Activated T-cell treated with anti-CD3 and anti-CD28 coated beads, Interleukin-2, amount 50 U/mL, for 72 hours (primary cell): ENCODE measurements at regions not wholly inside any gene's neighbourhood (a gene's known extent, or its start where the extent isn't known, plus 50 kb on each side); places are given as distances from the start of the nearest gene placed in this dataset.

Source experiments
- ATAC-seq, 2 donors: fragments of 150-1000 bp; cut with Tn5 transposase; replicated peaks in 1 of 2; 2 replicates each; pipeline ENCODE4 v1.10.0; 2021; ENCODE audit warnings: moderate library complexity in 2 of 2, mild to moderate bottlenecking in 1 of 2
- DNase-seq, 2 donors: peaks; one replicate each; pipeline ENCODE4 v3.0.0; 2021 to 2022; ENCODE audit warnings: mixed read lengths in 1 of 2
- H3K27ac Mint-ChIP-seq: one replicate; pipeline ENCODE4 v1.8.0; 2022; ENCODE audit warnings: mild to moderate bottlenecking, moderate library complexity, mixed read lengths
- H3K27me3 Mint-ChIP-seq: one replicate; pipeline ENCODE4 v1.8.0; 2022; ENCODE audit warnings: low read depth, mixed read lengths
- H3K36me3 Mint-ChIP-seq, 2 donors: one replicate each; pipeline ENCODE4 v1.8.0; 2022; ENCODE audit warnings: mixed read lengths in 2 of 2, mild to moderate bottlenecking in 1 of 2; ENCODE audit not compliant: insufficient read depth in 2 of 2
- H3K4me1 Mint-ChIP-seq: one replicate; pipeline ENCODE4 v1.8.0; 2022; ENCODE audit warnings: low read depth, mixed read lengths
- H3K4me3 Mint-ChIP-seq, 2 donors: one replicate each; pipeline ENCODE4 v1.8.0; 2022; ENCODE audit warnings: mild to moderate bottlenecking in 2 of 2, mixed read lengths in 2 of 2, moderate library complexity in 2 of 2
- H3K9me3 Mint-ChIP-seq, 2 donors: one replicate each; pipeline ENCODE4 v1.8.0; 2022; ENCODE audit warnings: mixed read lengths in 2 of 2

GRCh38 chr16:74232806-74233465, 63.7 kb upstream of the PSMD7 start:
- Mint-ChIP-seq H3K9me3 (no peaks in the 10 kb centered on the region), H3K4me3 (no peak overlapping the region), H3K27ac (no peak overlapping the region), H3K36me3 (no peaks in the 10 kb centered on the region), H3K4me1 (no peaks in the 10 kb centered on the region), H3K27me3 (no peaks in the 10 kb centered on the region)
- no peak for ATAC-seq
- DNase-seq, result no peak

- Mint-ChIP-seq H3K4me3 (no peak overlapping the region), H3K36me3 (no peaks in the 10 kb centered on the region), H3K9me3 (no peaks in the 10 kb centered on the region), H3K27me3 (no peaks in the 10 kb centered on the region), H3K27ac (no peak overlapping the region), H3K4me1 (no peaks in the 10 kb centered on the region)
- no peak for DNase-seq
- ATAC-seq, result no peak
Observed at GRCh38 chr16:74230126-74230525, 66.5 kb upstream of the PSMD7 start.

GRCh38 chr16:74226338-74226954, 70.2 kb upstream of the PSMD7 start:
- no peaks in the 10 kb centered on the region for H3K27me3 Mint-ChIP-seq

GRCh38 chr16:74224828-74225612, 71.6 kb upstream of the PSMD7 start:
- H3K36me3 Mint-ChIP-seq, result no peaks in the 10 kb centered on the region
- ATAC-seq (no peak), DNase-seq (no peak)
- no peaks in the 10 kb centered on the region for H3K27me3 Mint-ChIP-seq
- no peak overlapping the region for H3K27ac Mint-ChIP-seq
- H3K4me1 Mint-ChIP-seq, result no peaks in the 10 kb centered on the region
- no peak overlapping the region for H3K4me3 Mint-ChIP-seq
- no peaks in the 10 kb centered on the region for H3K9me3 Mint-ChIP-seq

More at GRCh38 chr16:74226338-74226954, 70.2 kb upstream of the PSMD7 start:
- ATAC-seq (no peak), DNase-seq (no peak)
- H3K27ac Mint-ChIP-seq, result no peak overlapping the region
- H3K36me3 Mint-ChIP-seq, result no peaks in the 10 kb centered on the region
- no peak overlapping the region for H3K4me3 Mint-ChIP-seq
- no peaks in the 10 kb centered on the region for H3K4me1 Mint-ChIP-seq
- no peaks in the 10 kb centered on the region for H3K9me3 Mint-ChIP-seq

- Mint-ChIP-seq H3K27me3 (peaks cover 7% of the 10 kb centered on the region), H3K4me1 (no peaks in the 10 kb centered on the region), H3K27ac (no peak overlapping the region), H3K36me3 (no peaks in the 10 kb centered on the region), H3K4me3 (no peak overlapping the region), H3K9me3 (no peaks in the 10 kb centered on the region)
- ATAC-seq, result no peak
- no peak for DNase-seq
Observed at GRCh38 chr16:74221828-74222227, 74.8 kb upstream of the PSMD7 start.

GRCh38 chr16:74219706-74220105, 76.9 kb upstream of the PSMD7 start:
- Mint-ChIP-seq H3K4me3 (no peak overlapping the region), H3K36me3 (no peaks in the 10 kb centered on the region), H3K27ac (no peak overlapping the region), H3K4me1 (no peaks in the 10 kb centered on the region), H3K27me3 (peaks cover 7% of the 10 kb centered on the region), H3K9me3 (no peaks in the 10 kb centered on the region)
- ATAC-seq, result no peak
- no peak for DNase-seq

- H3K27me3 Mint-ChIP-seq, result peaks cover 7% of the 10 kb centered on the region
- no peak overlapping the region for H3K27ac Mint-ChIP-seq
- no peaks in the 10 kb centered on the region for H3K36me3 Mint-ChIP-seq
- no peaks in the 10 kb centered on the region for H3K9me3 Mint-ChIP-seq
- no peak for DNase-seq
- ATAC-seq, result no peak
- H3K4me1 Mint-ChIP-seq, result no peaks in the 10 kb centered on the region
- no peak overlapping the region for H3K4me3 Mint-ChIP-seq
Observed at GRCh38 chr16:74218871-74219270, 77.7 kb upstream of the PSMD7 start.

GRCh38 chr16:74216319-74216718, 80.3 kb upstream of the PSMD7 start:
- H3K36me3 Mint-ChIP-seq, result no peaks in the 10 kb centered on the region
- H3K9me3 Mint-ChIP-seq, result no peaks in the 10 kb centered on the region
- no peaks in the 10 kb centered on the region for H3K4me1 Mint-ChIP-seq
- no peak overlapping the region for H3K27ac Mint-ChIP-seq
- ATAC-seq (no peak), DNase-seq (no peak)
- no peak overlapping the region for H3K4me3 Mint-ChIP-seq
- H3K27me3 Mint-ChIP-seq, result peaks cover 16% of the 10 kb centered on the region

- H3K9me3 Mint-ChIP-seq, result no peaks in the 10 kb centered on the region
- no peak overlapping the region for H3K27ac Mint-ChIP-seq
- DNase-seq, result no peak
- no peak overlapping the region for H3K4me3 Mint-ChIP-seq
- H3K4me1 Mint-ChIP-seq, result no peaks in the 10 kb centered on the region
- peaks cover 16% of the 10 kb centered on the region for H3K27me3 Mint-ChIP-seq
- no peak for ATAC-seq
- H3K36me3 Mint-ChIP-seq, result no peaks in the 10 kb centered on the region
Observed at GRCh38 chr16:74215249-74215648, 81.4 kb upstream of the PSMD7 start.

GRCh38 chr16:74213372-74213771, 83.2 kb upstream of the PSMD7 start:
- no peak for DNase-seq
- H3K27me3 Mint-ChIP-seq, result peaks cover 10% of the 10 kb centered on the region
- no peaks in the 10 kb centered on the region for H3K36me3 Mint-ChIP-seq
- no peaks in the 10 kb centered on the region for H3K4me1 Mint-ChIP-seq
- H3K27ac Mint-ChIP-seq, result no peak overlapping the region
- no peak overlapping the region for H3K4me3 Mint-ChIP-seq
- no peaks in the 10 kb centered on the region for H3K9me3 Mint-ChIP-seq
- ATAC-seq, result no peak

GRCh38 chr16:74210245-74210644, 86.4 kb upstream of the PSMD7 start:
- DNase-seq, result no peak
- Mint-ChIP-seq H3K9me3 (no peaks in the 10 kb centered on the region), H3K4me3 (no peak overlapping the region), H3K27me3 (peaks cover 10% of the 10 kb centered on the region), H3K27ac (no peak overlapping the region), H3K4me1 (no peaks in the 10 kb centered on the region), H3K36me3 (no peaks in the 10 kb centered on the region)
- ATAC-seq, result no peak

GRCh38 chr16:74202009-74202408, 94.6 kb upstream of the PSMD7 start:
- Mint-ChIP-seq H3K4me3 (no peak overlapping the region), H3K4me1 (no peaks in the 10 kb centered on the region), H3K27ac (no peak overlapping the region), H3K36me3 (no peaks in the 10 kb centered on the region), H3K9me3 (no peaks in the 10 kb centered on the region), H3K27me3 (no peaks in the 10 kb centered on the region)
- DNase-seq (no peak), ATAC-seq (no peak)

- H3K36me3 Mint-ChIP-seq, result no peaks in the 10 kb centered on the region
- no peaks in the 10 kb centered on the region for H3K4me1 Mint-ChIP-seq
- DNase-seq, result no peak
- ATAC-seq, result no peak
- H3K27ac Mint-ChIP-seq, result no peak overlapping the region
- no peaks in the 10 kb centered on the region for H3K9me3 Mint-ChIP-seq
- no peak overlapping the region for H3K4me3 Mint-ChIP-seq
- no peaks in the 10 kb centered on the region for H3K27me3 Mint-ChIP-seq
Observed at GRCh38 chr16:74201576-74201975, 95.0 kb upstream of the PSMD7 start.
